H1 (cell line): ENCODE measurements at regions not wholly inside any gene's neighbourhood (a gene's known extent, or its start where the extent isn't known, plus 50 kb on each side); places are given as distances from the start of the nearest gene placed in this dataset.

Experiments used
- CTCF ChIA-PET: fragments of 300-600 bp; sonication (Branson Sonifier 250); formaldehyde crosslinking; loops from one replicate; lab custom pipeline; 2021; ENCODE audit not compliant: partially characterized antibody; lab: Charles Lee
- POLR2A ChIA-PET: fragments of 300-600 bp; sonication (Branson Sonifier 250); formaldehyde crosslinking; loops from one replicate; lab custom pipeline; 2021; ENCODE audit warnings: inconsistent platforms; ENCODE audit not compliant: partially characterized antibody; lab: Charles Lee
- DNase-seq, 2 experiments: peaks; one replicate each; pipeline versions ENCODE4 v3.0.0 to v3.0.0-alpha.2; 2010 to 2022; ENCODE audit warnings: low spot score in 2 of 2, low read depth in 1 of 2, mixed read lengths in 1 of 2
- FAIRE-seq: peaks from 2 replicates; lab custom pipeline; 2011; peaks lifted over from hg19 to GRCh38; lab: Jason Lieb, UNC
- H2AFZ ChIP-seq: 2 replicates; pipeline ENCODE4 v1.8.1; 2012; ENCODE audit warnings: low read length, inconsistent platforms
- H2AK5ac ChIP-seq: 2 replicates; pipeline ENCODE4 v1.6.1; 2013; ENCODE audit warnings: low read depth, low read length
- H2BK120ac ChIP-seq: replicated peaks from 2 replicates; pipeline ENCODE3; 2013; ENCODE audit warnings: low read depth, low read length, inconsistent platforms
- H2BK12ac ChIP-seq: 2 replicates; pipeline ENCODE4 v1.6.1; 2013; ENCODE audit warnings: low read depth, low read length
- H2BK15ac ChIP-seq: 2 replicates; pipeline ENCODE4 v1.6.1; 2013; ENCODE audit warnings: low read length
- H2BK20ac ChIP-seq: 2 replicates; pipeline ENCODE4 v1.6.1; 2013; ENCODE audit warnings: low read length
- H2BK5ac ChIP-seq: 2 replicates; pipeline ENCODE4 v1.6.1; 2013; ENCODE audit warnings: low read depth, low read length
- H3K14ac ChIP-seq: 2 replicates; pipeline ENCODE4 v1.6.1; 2013; ENCODE audit warnings: inconsistent platforms; ENCODE audit not compliant: insufficient read length
- H3K18ac ChIP-seq: 2 replicates; pipeline ENCODE4 v1.6.1; 2013; ENCODE audit warnings: low read length; ENCODE audit errors: extremely low read depth
- H3K23ac ChIP-seq: 2 replicates; pipeline ENCODE4 v1.6.1; 2013; ENCODE audit warnings: inconsistent platforms; ENCODE audit not compliant: insufficient read length
- H3K23me2 ChIP-seq: 2 replicates; pipeline ENCODE4 v1.6.1; 2013; ENCODE audit warnings: low read depth, low read length
- H3K27ac ChIP-seq: 2 replicates; pipeline ENCODE4 v1.6.1; 2011; ENCODE audit warnings: low read depth, low read length, inconsistent platforms
- H3K27me3 ChIP-seq, 4 experiments: replicated peaks in 1 of 4; 1 replicate in 1 of 4; 2 replicates in 3 of 4; pipeline versions ENCODE4 v1.6.1 to v1.8.1; 2011 to 2013; ENCODE audit warnings: low read length in 3 of 4, mild to moderate bottlenecking in 3 of 4, inconsistent platforms in 2 of 4, mixed read lengths in 2 of 4, moderate library complexity in 1 of 4; ENCODE audit not compliant: control insufficient read depth in 3 of 4, insufficient read depth in 3 of 4; ENCODE audit errors: extremely low read depth in 1 of 4
- H3K36me3 ChIP-seq, 4 experiments: 2 replicates each; pipeline versions ENCODE4 v1.6.1 to v1.8.1; 2011 to 2013; ENCODE audit warnings: mild to moderate bottlenecking in 4 of 4, low read length in 3 of 4, moderate library complexity in 2 of 4, control low read depth in 1 of 4, inconsistent platforms in 1 of 4; ENCODE audit not compliant: insufficient read depth in 4 of 4, control insufficient read depth in 2 of 4
- H3K4ac ChIP-seq: replicated peaks from 2 replicates; pipeline ENCODE3; 2013; ENCODE audit warnings: low read length, low read depth, mixed read lengths, inconsistent platforms; ENCODE audit not compliant: insufficient read length
- H3K4me1 ChIP-seq, 4 experiments: replicated peaks in 1 of 4; 1 replicate in 1 of 4; 2 replicates in 3 of 4; pipeline versions ENCODE4 v1.6.1 to v1.8.1; 2011 to 2013; ENCODE audit warnings: low read length in 3 of 4, inconsistent platforms in 2 of 4, mixed read lengths in 1 of 4; ENCODE audit not compliant: insufficient read depth in 4 of 4, control insufficient read depth in 3 of 4
- H3K4me2 ChIP-seq, 2 experiments: 2 replicates each; pipeline versions ENCODE4 v1.6.1 to v1.8.1; 2011 to 2013; ENCODE audit warnings: low read depth in 2 of 2, low read length in 2 of 2, control low read depth in 1 of 2, inconsistent platforms in 1 of 2, mild to moderate bottlenecking in 1 of 2; ENCODE audit not compliant: insufficient read depth in 1 of 2
- H3K4me3 ChIP-seq, 4 experiments: fragments of 200-600, 300-600 bp in 1 of 4; sonication (generic), shearing (Covaris generic), sonication (Bioruptor Twin) in 1 of 4; 2 replicates each; pipeline versions ENCODE4 v1.5.1 to v1.8.1; 2011 to 2016; ENCODE audit warnings: low read length in 4 of 4, low read depth in 3 of 4, control low read depth in 2 of 4, inconsistent platforms in 2 of 4, mild to moderate bottlenecking in 2 of 4, mixed read lengths in 1 of 4, moderate library complexity in 1 of 4; ENCODE audit not compliant: insufficient read depth in 2 of 4; ENCODE audit errors: extremely low read depth in 1 of 4
- H3K56ac ChIP-seq: replicated peaks from 2 replicates; pipeline ENCODE3; 2013; ENCODE audit warnings: low read depth, mild to moderate bottlenecking, mixed read lengths, low read length, inconsistent platforms; ENCODE audit not compliant: insufficient read length
- H3K79me1 ChIP-seq: 2 replicates; pipeline ENCODE4 v1.6.1; 2013; ENCODE audit warnings: low read depth, low read length, control low read depth
- H3K79me2 ChIP-seq, 2 experiments: 2 replicates each; pipeline versions ENCODE4 v1.6.1 to v1.8.1; 2012 to 2013; ENCODE audit warnings: low read length in 2 of 2, mild to moderate bottlenecking in 2 of 2, inconsistent platforms in 1 of 2; ENCODE audit not compliant: insufficient read depth in 2 of 2, control insufficient read depth in 1 of 2
- H3K9ac ChIP-seq, 4 experiments: replicated peaks in 1 of 4; 1 replicate in 1 of 4; 2 replicates in 3 of 4; pipeline versions ENCODE4 v1.6.1 to v1.8.1; 2011 to 2013; ENCODE audit warnings: low read depth in 3 of 4, low read length in 3 of 4, control low read depth in 2 of 4, mild to moderate bottlenecking in 2 of 4, moderate library complexity in 2 of 4, inconsistent platforms in 1 of 4; ENCODE audit errors: extremely low read depth in 1 of 4
- H3K9me3 ChIP-seq, 2 experiments: 2 replicates each; pipeline versions ENCODE4 v1.6.1 to v1.8.1; 2012 to 2013; ENCODE audit warnings: mild to moderate bottlenecking in 2 of 2, moderate library complexity in 2 of 2, control low read depth in 1 of 2, inconsistent platforms in 1 of 2, low read depth in 1 of 2, low read length in 1 of 2, mixed read lengths in 1 of 2; ENCODE audit not compliant: insufficient read depth in 2 of 2
- H4K20me1 ChIP-seq, 2 experiments: replicated peaks in 1 of 2; 2 replicates each; pipeline versions ENCODE3 to v1.8.1; 2011 to 2013; ENCODE audit warnings: inconsistent platforms in 2 of 2, low read length in 2 of 2, mild to moderate bottlenecking in 1 of 2; ENCODE audit not compliant: insufficient read depth in 2 of 2, control insufficient read depth in 1 of 2
- H4K5ac ChIP-seq: 2 replicates; pipeline ENCODE4 v1.6.1; 2013; ENCODE audit warnings: low read length, low read depth, mixed read lengths, inconsistent platforms; ENCODE audit not compliant: insufficient read length
- H4K8ac ChIP-seq: 2 replicates; pipeline ENCODE4 v1.8.0; 2013; ENCODE audit warnings: mild to moderate bottlenecking, moderate library complexity, low read length, inconsistent platforms; ENCODE audit not compliant: insufficient read depth; ENCODE audit errors: extremely low read depth
- H4K91ac ChIP-seq: replicated peaks from 2 replicates; pipeline ENCODE3; 2013; ENCODE audit warnings: low read length, mixed read lengths, inconsistent platforms; ENCODE audit not compliant: insufficient read length
- JUN ChIP-seq: IDR thresholded peaks from 2 replicates; pipeline ENCODE4 v1.6.1; 2011; ENCODE audit warnings: low read depth, mild to moderate bottlenecking, improper control_type of control experiment, low read length
- POLR2A ChIP-seq, 2 experiments: IDR thresholded peaks; 1 replicate in 1 of 2; 2 replicates in 1 of 2; pipeline ENCODE4 v1.6.1; 2011; ENCODE audit warnings: low read depth in 2 of 2, low read length in 2 of 2, mild to moderate bottlenecking in 2 of 2; ENCODE audit errors: control extremely low read depth in 1 of 2
- TEAD4 ChIP-seq: IDR thresholded peaks from 2 replicates; pipeline ENCODE4 v1.6.1; 2012; ENCODE audit warnings: low read depth, low read length, inconsistent platforms, mixed read lengths
- WGBS, 2 experiments: shearing (Covaris generic) in 1 of 2; methylation state at CpG; one replicate each; pipeline versions ENCODE4 v1.1.6 to v1.1.7; 2013 to 2015; ENCODE audit warnings: low lambda C conversion rate in 2 of 2, mixed read lengths in 2 of 2, inconsistent platforms in 1 of 2, low coverage in 1 of 2, missing lambda C conversion rate in 1 of 2; ENCODE audit not compliant: insufficient replicate concordance in 2 of 2, insufficient coverage in 1 of 2, insufficient read length in 1 of 2; ENCODE audit errors: extremely low coverage in 1 of 2, missing lambda C conversion rate in 1 of 2; 5-methylcytosine and 5-hydroxymethylcytosine counted together

DNA sequence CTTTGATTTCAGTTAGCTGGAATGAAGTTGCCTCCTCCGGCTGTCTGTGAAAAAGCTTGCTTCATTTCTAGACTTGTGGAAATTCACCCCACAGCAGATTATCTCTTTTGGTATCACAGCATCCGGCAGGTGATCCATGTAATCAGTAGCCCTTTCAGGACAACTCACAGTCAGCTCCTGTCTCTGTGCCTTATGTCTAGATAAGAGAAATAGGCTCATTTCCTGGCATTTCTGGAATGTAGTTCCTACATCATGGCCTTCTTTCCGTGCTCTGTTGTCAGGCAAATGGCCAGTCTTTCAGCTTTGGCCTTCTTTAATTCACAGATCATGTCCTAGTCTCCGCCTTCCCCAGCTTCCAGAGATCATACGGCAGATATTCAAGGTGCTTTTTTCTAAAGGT lies 455.4 kb downstream of the NUP35 start:
- Histone ChIP-seq H3K36me3 (no peaks in the 10 kb centered on the region), H4K20me1 (no peaks in the 10 kb centered on the region), H3K18ac (no peak overlapping the region), H2AK5ac (no peak overlapping the region), H4K91ac (no peak overlapping the region), H3K14ac (no peak overlapping the region), H2BK15ac (no peak overlapping the region), H3K79me1 (no peaks in the 10 kb centered on the region), H3K23me2 (no peaks in the 10 kb centered on the region), H2BK120ac (no peak overlapping the region), H3K27ac (no peak overlapping the region), H2BK12ac (no peak overlapping the region), H3K4ac (no peak overlapping the region), H2BK20ac (no peak overlapping the region), H3K9ac (no peak overlapping the region), H3K4me2 (no peak overlapping the region), H2BK5ac (no peak overlapping the region), H3K4me3 (no peak overlapping the region), H3K27me3 (no peaks in the 10 kb centered on the region), H3K79me2 (no peaks in the 10 kb centered on the region), H3K9me3 (no peaks in the 10 kb centered on the region), H4K5ac (no peak overlapping the region), H2AFZ (0 out of 2 replicates have a peak overlapping the region, but pooled peaks have one; percentile 21), H4K8ac (no peak overlapping the region), H3K56ac (no peak overlapping the region), H3K23ac (no peak overlapping the region), H3K4me1 (peaks cover 0 to 4% (median 2%) of the 10 kb centered on the region in 4 experiments; a peak in 1 of 7 replicates)
- no peak for FAIRE-seq
- POLR2A ChIA-PET: no interaction called here
- DNase-seq: no peak
- WGBS, 2 experiments: 76% methylated on average over 5 of the region's 5 CpGs; no CpG with 5 or more reads in 1 of the 2 experiments
- CTCF ChIA-PET: interaction anchor here (1.3 kb wide), 2 partner anchors 173 to 407 kb away, joined by 3 read pairs; no protein-coding TSS in a partner anchor
- TF ChIP-seq JUN (no peak), POLR2A (IDR thresholded peaks at IDR 0.05; ENCODE audit: control extremely low read depth in 1 of 2, low read depth in 2 of 2, low read length in 2 of 2) (no peak), TEAD4 (no peak)
